Skeletal muscle tissue (tissue), 3 donors: ENCODE measurements at regions not wholly inside any gene's neighbourhood (a gene's known extent, or its start where the extent isn't known, plus 50 kb on each side); places are given as distances from the start of the nearest gene placed in this dataset.
"Not testable (repeated sequence)": the region's sequence is repeated elsewhere in the genome, so short reads cannot be mapped to it uniquely, and the experiment has no call there.

ENCODE experiments used
- H3K27ac ChIP-seq: one replicate; pipeline ENCODE4 v1.7.0; 2013; ENCODE audit warnings: mild to moderate bottlenecking, low read depth, low read length, inconsistent platforms
- H3K27me3 ChIP-seq, 3 donors: one replicate each; pipeline ENCODE4 v1.7.0; 2013; ENCODE audit warnings: low read length in 3 of 3; ENCODE audit not compliant: control insufficient read depth in 3 of 3, insufficient read depth in 3 of 3
- H3K36me3 ChIP-seq, 3 donors: one replicate each; pipeline ENCODE4 v1.7.0; 2013; ENCODE audit warnings: low read length in 3 of 3; ENCODE audit not compliant: control insufficient read depth in 3 of 3, insufficient read depth in 3 of 3
- H3K4me1 ChIP-seq, 3 donors: one replicate each; pipeline ENCODE4 v1.7.0; 2013; ENCODE audit warnings: low read length in 3 of 3, mild to moderate bottlenecking in 3 of 3; ENCODE audit not compliant: control insufficient read depth in 3 of 3, insufficient read depth in 3 of 3
- H3K4me3 ChIP-seq, 3 donors: one replicate each; pipeline ENCODE4 v1.7.0; 2013; ENCODE audit warnings: low read length in 3 of 3
- H3K9ac ChIP-seq, 3 donors: one replicate each; pipeline ENCODE4 v1.7.0; 2013; ENCODE audit warnings: low read length in 3 of 3, mild to moderate bottlenecking in 3 of 3, moderate library complexity in 2 of 3, low read depth in 1 of 3
- H3K9me3 ChIP-seq, 3 donors: one replicate each; pipeline ENCODE4 v1.7.0; 2013; ENCODE audit warnings: low read length in 3 of 3; ENCODE audit not compliant: control insufficient read depth in 3 of 3
- donor health status: Osteomylitis.

DNA sequence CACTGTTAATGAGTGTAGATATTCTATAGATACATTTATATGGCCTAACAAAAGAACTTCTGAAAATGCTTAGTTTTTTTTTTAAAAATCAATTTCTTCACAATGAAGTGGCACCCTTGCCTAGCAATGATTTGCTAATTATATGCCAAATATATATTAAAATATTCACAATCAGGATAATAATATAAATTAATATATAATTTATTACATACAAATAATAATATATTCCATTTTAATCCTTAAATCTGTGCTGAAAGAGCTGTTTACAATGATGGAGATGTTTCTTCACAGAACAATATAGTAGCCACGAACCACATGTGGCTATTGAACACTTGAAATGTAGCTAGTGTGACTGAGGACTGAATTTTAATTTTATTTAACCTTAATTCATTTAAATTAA, 648.4 kb upstream of the GBE1 start:
- H3K9me3 ChIP-seq, result no peaks in the 10 kb centered on the region
- no peak overlapping the region for H3K9ac ChIP-seq
- H3K4me1 ChIP-seq, result no peaks in the 10 kb centered on the region
- no peaks in the 10 kb centered on the region for H3K36me3 ChIP-seq
- no peak overlapping the region for H3K4me3 ChIP-seq
- no peak overlapping the region for H3K27ac ChIP-seq
- H3K27me3 ChIP-seq, result no peaks in the 10 kb centered on the region

DNA sequence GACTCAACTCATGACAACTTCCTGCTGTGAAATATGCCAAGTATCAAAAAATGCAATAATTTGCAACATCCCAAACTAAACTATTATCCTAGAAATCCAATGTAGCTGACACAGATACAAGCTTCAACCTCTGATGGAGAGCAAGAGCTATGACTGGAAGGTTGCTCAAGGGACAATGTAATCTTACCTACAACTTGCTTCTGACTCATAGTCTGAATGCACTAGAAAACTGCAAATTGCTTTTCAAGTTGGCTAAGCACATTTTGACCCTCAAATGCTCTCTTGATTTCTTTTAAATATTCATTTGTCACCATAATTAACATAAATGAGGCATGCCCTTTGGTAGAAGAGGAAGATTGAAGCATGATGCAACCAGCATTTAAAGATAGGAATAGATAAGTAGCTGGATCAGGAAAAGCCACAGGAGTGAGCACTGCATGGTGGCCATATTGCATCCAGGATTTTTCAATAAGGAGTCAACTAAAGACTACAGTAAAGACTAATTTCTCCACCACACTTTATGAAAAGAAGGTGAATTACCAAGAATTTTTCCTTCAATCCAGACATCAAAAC, 630.8 kb upstream of the GBE1 start:
- H3K27me3 ChIP-seq, result no peaks in the 10 kb centered on the region
- no peaks in the 10 kb centered on the region for H3K4me1 ChIP-seq

DNA sequence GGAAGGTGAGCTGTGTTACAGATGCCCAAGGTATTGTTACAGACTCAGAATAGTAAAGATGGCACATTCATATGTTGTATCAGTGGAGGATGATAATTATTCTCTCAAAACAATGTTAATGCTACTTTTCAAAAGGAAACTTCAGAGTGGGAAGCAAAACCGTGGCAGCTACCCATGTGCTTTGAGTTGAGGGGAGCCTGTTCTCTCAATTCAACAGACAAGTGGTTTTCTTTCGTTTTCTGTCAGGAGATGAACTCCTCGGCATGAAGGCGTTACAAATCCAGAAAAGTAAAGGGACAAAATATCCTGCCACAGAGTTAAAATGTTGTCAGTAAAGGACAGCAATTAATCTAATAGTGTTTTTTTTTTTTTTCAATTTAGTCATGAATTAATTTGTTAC, 629.4 kb upstream of the GBE1 start:
- Histone ChIP-seq H3K9ac (no peak overlapping the region), H3K36me3 (no peaks in the 10 kb centered on the region), H3K27ac (no peak overlapping the region), H3K4me3 (no peak overlapping the region), H3K9me3 (no peaks in the 10 kb centered on the region), H3K27me3 (no peaks in the 10 kb centered on the region), H3K4me1 (no peaks in the 10 kb centered on the region)

More for the DNA sequence above, 630.8 kb upstream of the GBE1 start:
- Histone ChIP-seq H3K27ac (no peak overlapping the region), H3K9me3 (no peaks in the 10 kb centered on the region), H3K36me3 (no peaks in the 10 kb centered on the region), H3K4me3 (no peak overlapping the region), H3K9ac (no peak overlapping the region)

DNA sequence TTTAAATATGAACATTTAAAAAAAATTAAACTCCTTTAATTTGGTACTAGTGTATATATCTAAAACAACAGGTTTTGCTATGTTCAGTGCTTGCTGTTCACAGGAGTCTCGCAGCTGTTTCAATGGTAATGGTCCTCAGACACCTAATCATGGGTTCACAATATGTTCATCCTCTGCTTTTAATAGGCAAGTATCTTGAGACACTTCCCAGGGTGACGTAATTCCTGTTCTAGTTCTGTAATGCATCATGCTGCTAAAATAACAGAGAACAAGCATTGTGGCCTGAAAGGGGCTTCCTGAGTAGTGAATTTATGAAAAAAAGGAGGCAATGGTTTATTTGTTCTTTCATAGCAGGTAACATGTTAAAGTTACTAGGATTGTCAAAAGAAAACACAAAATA, 625.2 kb upstream of the GBE1 start:
- H3K4me3 ChIP-seq, result no peak overlapping the region
- no peaks in the 10 kb centered on the region for H3K27me3 ChIP-seq
- no peak overlapping the region for H3K27ac ChIP-seq
- no peaks in the 10 kb centered on the region for H3K9me3 ChIP-seq
- no peak overlapping the region for H3K9ac ChIP-seq
- no peaks in the 10 kb centered on the region for H3K36me3 ChIP-seq
- no peaks in the 10 kb centered on the region for H3K4me1 ChIP-seq

DNA sequence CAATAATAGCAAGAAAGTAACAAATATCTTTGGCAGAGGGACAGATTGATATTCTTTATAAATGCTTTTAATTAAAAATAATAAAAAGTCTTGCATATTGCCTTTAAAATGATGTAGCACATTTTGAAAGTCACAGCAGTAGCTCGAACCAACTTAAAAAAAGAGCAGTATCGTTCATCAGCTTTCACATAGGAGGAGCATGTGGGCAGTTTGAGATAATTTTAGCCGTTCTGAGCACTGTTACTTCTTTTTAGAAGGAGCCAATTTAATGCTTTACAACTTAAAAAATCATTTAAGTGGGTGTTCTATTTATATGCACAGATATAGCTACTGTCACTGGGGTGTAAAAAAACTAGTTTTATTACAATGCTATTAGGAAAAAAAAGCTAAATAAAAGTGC, 622.7 kb upstream of the GBE1 start:
- Histone ChIP-seq H3K4me1 (no peaks in the 10 kb centered on the region), H3K9ac (no peak overlapping the region), H3K27ac (no peak overlapping the region), H3K27me3 (no peaks in the 10 kb centered on the region), H3K36me3 (no peaks in the 10 kb centered on the region), H3K9me3 (no peaks in the 10 kb centered on the region), H3K4me3 (no peak overlapping the region)

DNA sequence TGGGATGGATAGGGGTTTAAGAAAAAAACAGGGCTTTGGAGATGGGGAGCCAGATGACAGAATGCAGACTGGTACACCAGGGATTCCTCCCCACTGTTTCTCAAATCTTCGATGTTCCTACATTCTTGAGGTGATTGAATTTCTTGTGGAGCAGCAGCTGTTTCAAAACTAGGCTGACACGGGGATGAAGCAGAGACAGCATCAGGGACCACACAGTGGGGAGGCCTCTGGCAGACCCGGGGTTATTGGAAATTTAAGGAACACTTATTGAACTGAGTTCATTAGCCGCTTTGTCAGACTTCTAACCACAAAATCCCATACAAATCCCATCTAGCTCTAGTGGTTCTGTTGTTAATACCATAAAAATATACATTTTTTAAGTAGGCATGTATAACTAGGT, 621.4 kb upstream of the GBE1 start:
- no peaks in the 10 kb centered on the region for H3K4me1 ChIP-seq
- H3K4me3 ChIP-seq, result no peak overlapping the region
- no peak overlapping the region for H3K27ac ChIP-seq
- H3K9ac ChIP-seq, result no peak overlapping the region
- H3K27me3 ChIP-seq, result no peaks in the 10 kb centered on the region
- no peaks in the 10 kb centered on the region for H3K36me3 ChIP-seq
- no peaks in the 10 kb centered on the region for H3K9me3 ChIP-seq

DNA sequence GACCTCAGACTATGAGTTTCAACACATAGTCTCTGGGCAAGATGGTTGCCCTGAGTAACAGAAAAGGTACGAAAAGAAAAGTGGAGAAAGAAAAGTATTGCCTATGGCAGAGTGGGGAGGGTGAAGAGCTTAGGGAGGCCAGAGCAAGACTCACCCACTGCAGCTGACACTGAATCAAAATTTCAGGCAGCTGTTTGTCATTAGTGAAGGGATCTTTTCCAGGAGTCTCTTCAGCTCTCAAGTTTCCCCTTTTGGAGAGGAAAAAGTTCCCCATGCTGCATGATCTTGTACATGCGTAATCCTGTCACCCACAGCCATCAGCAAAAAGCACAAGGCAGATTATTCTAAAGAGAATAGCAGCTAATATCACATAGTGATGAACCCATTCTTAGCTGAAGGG, 616.9 kb upstream of the GBE1 start:
- Histone ChIP-seq H3K4me1 (no peaks in the 10 kb centered on the region), H3K27me3 (no peaks in the 10 kb centered on the region), H3K9ac (no peak overlapping the region), H3K27ac (no peak overlapping the region), H3K36me3 (no peaks in the 10 kb centered on the region), H3K4me3 (no peak overlapping the region), H3K9me3 (no peaks in the 10 kb centered on the region)

DNA sequence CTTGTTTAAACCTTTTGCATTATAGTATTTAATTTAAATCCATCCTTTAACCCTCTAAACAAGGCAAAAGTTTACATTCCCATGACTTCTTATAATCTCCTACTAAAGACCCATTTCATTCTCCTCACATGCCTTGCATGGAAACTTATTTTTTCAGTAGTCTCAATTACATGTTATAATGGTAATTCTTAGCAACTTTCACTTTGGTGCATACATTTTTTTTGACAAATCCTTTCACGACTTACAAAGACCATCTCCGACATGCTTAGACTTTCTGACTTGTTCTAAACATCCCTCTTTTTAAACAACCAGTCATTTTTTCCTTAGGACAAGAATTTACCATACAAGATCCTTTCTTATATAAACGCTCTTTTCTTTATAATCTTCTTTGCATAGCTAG, 615.4 kb upstream of the GBE1 start:
- Histone ChIP-seq H3K9me3 (no peaks in the 10 kb centered on the region), H3K36me3 (no peaks in the 10 kb centered on the region), H3K4me1 (no peaks in the 10 kb centered on the region), H3K27ac (no peak overlapping the region), H3K4me3 (no peak overlapping the region), H3K27me3 (no peaks in the 10 kb centered on the region), H3K9ac (no peak overlapping the region)

DNA sequence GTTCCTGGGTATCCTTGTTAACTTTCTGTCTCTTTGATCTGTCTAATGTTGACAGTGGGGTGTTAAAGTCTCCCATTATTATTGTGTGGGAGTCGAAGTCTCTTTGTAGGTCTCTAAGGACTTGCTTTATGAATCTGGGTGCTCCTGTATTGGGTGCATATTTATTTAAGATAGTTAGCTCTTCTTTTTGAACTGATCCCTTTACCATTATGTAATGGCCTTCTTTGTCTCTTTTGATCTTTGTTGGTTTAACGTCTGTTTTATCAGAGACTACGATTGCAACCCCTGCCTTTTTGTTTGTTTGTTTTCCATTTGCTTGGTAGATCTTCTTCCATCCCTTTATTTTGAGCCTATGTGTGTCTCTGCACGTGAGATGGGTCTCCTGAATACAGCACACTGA, 612.4 kb upstream of the GBE1 start:
- not testable (repeated sequence) for H3K27me3 ChIP-seq, H3K9ac ChIP-seq, H3K36me3 ChIP-seq, H3K9me3 ChIP-seq, H3K4me1 ChIP-seq, H3K4me3 ChIP-seq, H3K27ac ChIP-seq

DNA sequence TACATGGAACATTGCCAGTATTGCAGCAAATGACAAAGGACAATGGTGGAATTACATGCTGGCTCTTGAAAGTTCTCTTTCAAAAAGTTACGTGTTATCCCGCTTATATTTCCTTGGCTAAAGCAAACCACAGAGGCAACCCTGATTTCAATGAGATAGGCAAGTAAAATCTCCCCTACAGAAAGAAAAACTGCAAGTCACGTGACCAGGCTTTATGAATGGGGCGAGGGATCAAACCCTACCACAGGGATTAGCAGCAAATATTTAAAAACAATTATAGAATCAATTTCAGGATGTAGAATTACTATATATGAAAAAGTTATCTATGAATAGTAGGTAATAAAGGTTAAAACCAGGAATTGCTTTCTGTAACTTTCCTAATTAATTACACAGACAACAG, 603.4 kb upstream of the GBE1 start:
- H3K4me1 ChIP-seq, result no peaks in the 10 kb centered on the region
- no peaks in the 10 kb centered on the region for H3K36me3 ChIP-seq
- H3K9ac ChIP-seq, result no peak overlapping the region
- no peak overlapping the region for H3K4me3 ChIP-seq
- no peaks in the 10 kb centered on the region for H3K9me3 ChIP-seq
- H3K27ac ChIP-seq, result no peak overlapping the region
- no peaks in the 10 kb centered on the region for H3K27me3 ChIP-seq

DNA sequence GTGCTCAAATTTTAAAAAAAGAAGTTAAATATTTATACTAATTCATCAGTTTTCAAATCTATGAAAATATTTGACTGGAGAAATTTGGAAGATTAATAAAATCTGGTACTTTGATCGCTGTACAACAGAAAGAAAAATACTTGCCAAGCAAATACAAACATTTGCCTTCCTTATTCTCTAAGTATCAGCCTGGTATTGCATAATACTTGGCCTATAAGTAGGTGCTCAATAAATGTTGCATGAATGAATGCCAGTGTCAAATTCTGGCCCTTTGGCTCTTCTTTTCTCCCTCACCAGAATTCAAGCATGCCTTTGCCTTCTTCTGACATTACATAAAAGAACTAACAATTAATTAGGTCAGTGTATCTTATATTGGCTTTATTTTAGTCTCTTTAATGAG, 601.7 kb upstream of the GBE1 start:
- Histone ChIP-seq H3K36me3 (no peaks in the 10 kb centered on the region), H3K27ac (no peak overlapping the region), H3K4me3 (no peak overlapping the region), H3K27me3 (no peaks in the 10 kb centered on the region), H3K4me1 (no peaks in the 10 kb centered on the region), H3K9me3 (no peaks in the 10 kb centered on the region), H3K9ac (no peak overlapping the region)
